GM21526 (cell line): ENCODE measurements at regions not wholly inside any gene's neighbourhood (a gene's known extent, or its start where the extent isn't known, plus 50 kb on each side); places are given as distances from the start of the nearest gene placed in this dataset.
"Not testable (repeated sequence)": the region's sequence is repeated elsewhere in the genome, so short reads cannot be mapped to it uniquely, and the experiment has no call there.

Experiments
- ATAC-seq: cut with Tn5 transposase; IDR thresholded peaks from one replicate; pipeline ENCODE4 v1.9.1; 2021; ENCODE audit warnings: moderate library complexity; ENCODE audit not compliant: unreplicated experiment, low FRiP score

- no peak for ATAC-seq
These were observed 52.7 kb upstream of the SERBP1 start for GRCh38 chr1:67482733-67483482.

DNA sequence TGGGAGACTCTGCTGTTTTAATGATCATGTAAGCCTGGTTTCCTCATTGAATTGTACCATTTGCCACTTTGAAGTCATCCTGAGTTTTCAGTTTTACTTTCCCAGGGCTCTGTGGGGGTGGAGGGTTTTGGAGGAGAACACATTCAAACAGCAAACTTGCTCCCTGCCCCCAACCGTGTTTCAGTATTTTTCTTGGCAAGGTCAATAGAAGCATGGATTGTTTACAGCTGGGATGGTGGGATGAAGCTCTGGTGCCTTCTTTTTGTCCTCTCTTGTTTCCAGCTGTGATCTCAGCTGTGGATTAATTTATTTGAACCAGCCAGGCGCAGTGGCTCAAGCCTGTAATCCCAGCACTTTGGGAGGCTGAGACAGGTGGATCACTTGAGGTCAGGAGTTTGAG lies 54.3 kb upstream of the SERBP1 start:
- no peak for ATAC-seq

DNA sequence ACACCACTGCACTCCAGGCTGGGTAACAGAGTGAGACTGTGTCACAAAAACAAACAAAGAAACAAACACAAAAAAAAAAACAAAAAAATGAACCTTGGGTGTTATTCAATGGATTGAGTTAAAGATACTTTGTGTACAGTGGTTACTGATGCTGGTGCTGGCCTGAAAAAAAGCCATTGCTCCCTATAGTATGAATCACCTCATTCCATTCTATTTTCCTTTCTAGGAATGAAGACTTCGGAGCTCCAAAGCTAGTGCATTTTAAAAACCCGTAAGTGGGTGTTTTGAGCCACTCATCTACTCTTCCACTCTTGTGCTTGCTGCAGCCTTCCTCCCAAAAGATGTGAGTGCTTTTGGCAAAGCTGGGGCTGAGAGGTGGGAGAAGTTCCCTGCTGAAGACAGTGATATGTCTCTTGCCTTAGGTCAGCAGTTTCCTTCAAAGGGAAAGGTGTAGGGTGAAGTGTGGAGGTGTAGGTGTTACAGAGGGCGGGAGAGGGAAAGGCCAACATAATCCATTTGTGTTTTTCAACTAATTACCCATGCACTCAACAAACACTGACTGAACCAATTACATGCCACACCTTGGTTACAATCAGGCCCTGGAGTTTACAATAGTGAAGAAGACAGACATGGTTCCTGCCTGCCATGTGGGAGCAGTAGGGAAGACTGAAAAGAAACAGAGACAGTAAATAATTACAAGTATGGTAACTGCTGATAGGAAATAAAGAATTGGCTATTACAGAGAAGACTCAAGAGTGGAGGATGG lies 55.0 kb upstream of the SERBP1 start:
- ATAC-seq: no peak

DNA sequence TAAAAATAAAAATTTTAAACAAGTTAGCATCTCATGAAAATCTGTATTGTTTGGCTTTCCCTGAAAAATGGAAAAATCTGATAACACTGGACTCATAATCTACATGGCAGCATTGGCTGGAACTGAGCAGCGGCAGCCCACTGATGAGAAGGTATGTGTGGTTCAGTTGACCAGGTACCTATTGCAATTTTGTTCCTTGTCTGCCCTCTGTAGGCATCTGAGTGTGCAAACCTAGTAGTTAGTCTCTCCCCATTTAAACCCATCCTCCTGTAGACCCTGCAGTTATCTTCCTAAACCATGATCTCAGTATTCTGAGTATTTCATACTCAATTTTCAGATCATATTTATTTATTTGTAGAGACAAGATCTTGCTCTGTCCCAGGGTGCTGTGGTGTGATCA lies 59.4 kb upstream of the SERBP1 start:
- peak; percentile 70 for ATAC-seq

- ATAC-seq: no peak
These were observed 61.1 kb upstream of the SERBP1 start for GRCh38 chr1:67491280-67491679.

GRCh38 chr1:67493148-67493547 lies 62.9 kb upstream of the SERBP1 start:
- no peak for ATAC-seq

DNA sequence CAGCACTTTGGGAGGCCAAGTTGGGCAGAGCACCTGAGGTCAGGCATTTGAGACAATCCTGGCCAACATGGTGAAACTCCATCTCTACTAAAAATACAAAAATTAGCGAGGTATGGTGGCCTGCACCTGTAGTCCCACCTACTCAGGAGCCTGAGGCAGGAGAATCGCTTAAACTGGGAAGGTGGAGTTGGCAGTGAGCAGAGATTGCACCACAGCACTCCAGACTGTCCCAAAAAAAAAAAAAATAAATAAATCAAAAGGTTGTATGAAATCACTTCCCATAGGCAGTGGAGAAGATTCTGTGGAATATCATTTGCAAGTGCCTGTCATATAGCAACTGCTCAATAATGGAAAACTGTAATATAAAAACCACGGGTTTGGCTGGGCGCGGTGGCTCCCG lies 65.1 kb upstream of the SERBP1 start:
- ATAC-seq: no peak

DNA sequence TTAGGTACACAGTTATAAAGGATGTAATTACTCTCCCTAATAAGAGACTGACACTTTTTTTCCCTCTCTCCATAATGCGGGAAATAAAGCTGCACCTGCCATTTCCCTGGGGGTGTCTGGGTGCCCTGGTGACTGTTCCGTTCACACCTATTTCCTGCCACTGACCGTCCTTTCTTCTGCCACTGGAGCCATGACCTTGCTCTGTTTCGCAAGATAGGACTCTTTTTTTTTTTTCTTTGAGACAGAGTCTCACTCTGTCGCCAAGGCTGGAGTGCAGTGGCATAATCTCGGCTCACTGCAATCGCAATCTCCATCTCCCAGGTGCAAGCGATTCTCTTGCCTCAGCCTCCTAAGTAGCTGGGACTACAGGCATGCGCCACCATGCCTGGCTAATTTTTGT lies 66.1 kb upstream of the SERBP1 start:
- ATAC-seq: no peak

GRCh38 chr1:67500413-67500959 lies 70.3 kb upstream of the SERBP1 start:
- ATAC-seq: peak; percentile 98

DNA sequence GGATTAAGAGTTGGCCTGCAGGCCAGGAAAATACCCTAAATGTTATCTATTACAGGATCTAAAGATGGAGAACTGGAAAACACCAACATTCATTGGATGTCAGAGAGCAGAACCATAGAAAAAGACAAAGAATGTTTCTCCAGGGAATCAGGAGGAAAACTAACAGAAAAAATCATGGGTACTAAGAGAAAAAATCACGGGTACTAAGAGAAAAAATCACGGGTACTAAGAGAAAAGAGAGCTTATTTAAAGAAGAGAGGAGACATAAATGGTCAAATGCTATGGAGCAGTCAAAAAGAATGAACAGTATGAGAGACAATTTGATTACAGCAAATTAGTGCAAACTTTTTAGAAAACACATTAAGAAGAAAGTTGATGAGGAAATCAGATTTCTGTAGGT lies 73.8 kb upstream of the SERBP1 start:
- ATAC-seq: no peak

DNA sequence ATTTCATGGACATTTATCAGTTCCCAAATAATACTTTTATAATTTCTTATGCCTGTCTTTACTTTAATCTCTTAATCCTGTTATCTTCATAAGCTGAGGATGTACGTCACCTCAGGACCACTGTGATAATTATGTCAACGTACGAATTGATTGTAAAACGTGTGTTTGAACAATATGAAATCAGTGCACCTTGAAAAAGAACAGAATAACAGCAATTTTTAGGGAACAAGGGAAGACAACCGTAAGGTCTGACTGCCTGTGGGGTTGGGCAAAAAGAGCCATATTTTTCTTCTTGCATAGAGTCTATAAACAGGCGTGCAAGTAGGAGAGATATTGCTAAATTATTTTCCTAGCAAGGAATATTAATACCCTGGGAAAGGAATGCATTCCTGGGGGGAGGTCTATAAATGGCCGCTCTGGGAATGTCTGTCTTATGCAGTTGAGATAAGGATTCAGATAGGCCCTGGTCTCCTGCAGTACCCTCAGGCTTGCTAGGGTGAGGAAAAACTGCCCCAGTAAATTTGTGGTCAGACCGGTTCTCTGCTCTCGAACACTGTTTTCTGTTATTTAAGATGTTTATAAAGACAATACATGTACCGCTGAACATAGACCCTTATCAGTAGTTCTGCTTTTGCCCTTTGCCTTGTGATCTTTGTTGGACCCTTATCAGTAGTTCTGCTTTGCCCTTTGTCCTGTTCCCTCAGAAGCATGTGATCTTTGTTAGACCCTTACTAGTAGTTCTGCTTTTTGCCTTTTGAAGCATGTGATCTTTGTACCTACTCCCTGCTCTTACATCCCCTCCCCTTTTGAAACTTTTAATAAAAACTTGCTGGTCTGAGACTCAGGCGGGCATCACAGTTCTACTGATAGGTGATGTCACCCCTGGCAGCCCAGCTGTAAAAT lies 83.4 kb upstream of the SERBP1 start:
- ATAC-seq: not testable (repeated sequence)

DNA sequence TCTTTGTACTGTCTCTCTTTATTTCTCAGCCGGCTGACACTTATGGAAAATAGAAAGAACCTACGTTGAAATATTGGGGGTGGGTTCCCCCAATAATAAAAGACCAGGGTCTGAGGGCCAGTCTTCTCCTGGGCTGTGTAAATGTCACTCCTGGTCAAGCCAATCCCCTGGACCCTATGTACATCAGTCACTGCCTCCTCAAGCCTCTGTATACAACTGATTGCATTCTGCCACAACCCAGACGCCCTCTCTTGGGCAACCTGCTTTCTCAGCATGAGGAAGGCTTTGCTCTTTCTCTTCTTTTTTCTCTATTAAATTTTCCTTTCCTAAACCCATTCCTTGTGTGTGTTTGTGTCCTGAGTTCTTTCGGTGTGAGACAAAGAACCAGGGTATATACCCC lies 84.1 kb upstream of the SERBP1 start:
- ATAC-seq: no peak

GRCh38 chr1:67514786-67515185 lies 84.6 kb upstream of the SERBP1 start:
- ATAC-seq: no peak

GRCh38 chr1:67515324-67516080 lies 85.3 kb upstream of the SERBP1 start:
- ATAC-seq: no peak

DNA sequence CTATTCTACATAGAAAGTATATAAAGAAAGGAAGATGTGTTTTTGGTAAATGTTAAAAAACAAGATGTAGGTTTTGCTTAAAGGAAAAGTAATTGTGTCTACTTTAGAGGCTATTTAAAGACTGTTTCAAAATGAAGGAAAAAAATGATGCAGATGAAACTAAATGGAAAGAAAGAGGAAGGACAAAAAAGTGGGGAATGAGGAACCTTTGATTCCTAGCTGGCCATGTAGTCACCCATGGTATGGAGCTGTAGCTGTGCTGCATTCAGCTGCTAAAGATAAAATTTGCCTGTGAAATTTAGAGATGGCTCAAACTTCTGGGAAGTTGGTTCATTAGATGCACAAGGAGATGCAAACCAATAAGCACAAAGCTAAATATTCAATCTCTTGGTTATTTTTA lies 86.8 kb upstream of the SERBP1 start:
- no peak for ATAC-seq

DNA sequence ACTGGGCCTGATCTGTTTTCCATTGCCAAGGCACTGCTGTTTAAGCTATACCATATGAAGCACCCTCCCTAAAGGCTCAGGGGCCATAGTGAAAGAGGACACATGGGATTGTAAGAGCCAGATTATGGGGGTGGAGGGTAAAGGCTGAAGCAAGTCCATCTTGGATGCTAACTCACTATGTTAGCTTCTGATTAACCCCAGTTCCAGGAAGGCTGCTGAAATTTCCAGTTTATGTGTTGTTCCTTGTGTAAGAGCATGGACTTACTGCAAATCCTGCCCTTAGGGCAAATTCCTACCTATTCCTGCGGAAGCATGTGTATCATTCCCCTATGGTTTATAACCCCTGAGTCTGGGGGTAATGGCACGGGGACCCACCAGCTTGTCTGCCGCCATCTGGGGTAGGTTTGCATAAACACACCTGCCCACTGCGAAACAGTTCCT lies 91.8 kb upstream of the SERBP1 start:
- ATAC-seq: no peak

- no peak for ATAC-seq
These were observed 92.6 kb upstream of the SERBP1 start for GRCh38 chr1:67522793-67523192.

- no peak for ATAC-seq
These were observed 94.2 kb upstream of the SERBP1 start for GRCh38 chr1:67524143-67525052.
